HG02798 (cell line): ENCODE measurements at regions not wholly inside any gene's neighbourhood (a gene's known extent, or its start where the extent isn't known, plus 50 kb on each side); places are given as distances from the start of the nearest gene placed in this dataset.
"Not testable (repeated sequence)": the region's sequence is repeated elsewhere in the genome, so short reads cannot be mapped to it uniquely, and the experiment has no call there.

Experiments
- ATAC-seq: cut with Tn5 transposase; IDR thresholded peaks from one replicate; pipeline ENCODE4 v1.9.1; 2021; ENCODE audit warnings: mild to moderate bottlenecking; ENCODE audit not compliant: unreplicated experiment, poor library complexity

DNA sequence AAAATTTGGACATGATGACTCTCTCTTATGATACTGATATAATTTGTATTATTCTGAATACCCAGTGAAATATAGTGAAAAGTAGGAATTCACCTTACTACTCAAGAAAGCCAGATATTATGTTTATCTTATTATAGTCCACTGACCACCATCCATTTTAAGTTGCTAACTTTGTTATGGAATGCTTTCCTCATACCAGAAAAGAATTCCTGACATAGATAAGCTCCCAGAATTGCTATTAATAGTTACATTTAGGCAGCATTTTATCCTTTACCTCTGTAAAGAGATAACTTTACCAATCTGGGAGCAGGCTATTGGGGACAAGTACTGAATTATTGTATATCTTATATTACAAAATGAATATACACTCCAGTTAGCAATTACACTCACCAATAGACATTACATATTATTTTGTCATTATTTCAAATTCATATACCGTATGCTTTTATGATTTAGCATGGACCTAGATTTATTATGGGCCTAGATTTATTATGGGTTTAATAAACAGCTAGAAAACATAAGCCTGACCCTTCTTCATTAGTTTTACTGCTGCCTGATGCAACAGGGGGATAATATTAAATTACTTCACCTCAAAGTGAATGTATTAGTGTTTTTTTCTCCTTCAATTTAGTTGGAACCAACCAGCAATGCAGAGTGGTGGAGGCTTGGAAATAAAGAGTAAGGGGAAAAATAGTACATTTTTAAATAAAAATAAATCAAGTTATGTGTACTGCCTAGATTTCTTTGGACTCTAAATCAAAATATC, 1886.1 kb downstream of the PCDH9 start:
- ATAC-seq, result no peak

DNA sequence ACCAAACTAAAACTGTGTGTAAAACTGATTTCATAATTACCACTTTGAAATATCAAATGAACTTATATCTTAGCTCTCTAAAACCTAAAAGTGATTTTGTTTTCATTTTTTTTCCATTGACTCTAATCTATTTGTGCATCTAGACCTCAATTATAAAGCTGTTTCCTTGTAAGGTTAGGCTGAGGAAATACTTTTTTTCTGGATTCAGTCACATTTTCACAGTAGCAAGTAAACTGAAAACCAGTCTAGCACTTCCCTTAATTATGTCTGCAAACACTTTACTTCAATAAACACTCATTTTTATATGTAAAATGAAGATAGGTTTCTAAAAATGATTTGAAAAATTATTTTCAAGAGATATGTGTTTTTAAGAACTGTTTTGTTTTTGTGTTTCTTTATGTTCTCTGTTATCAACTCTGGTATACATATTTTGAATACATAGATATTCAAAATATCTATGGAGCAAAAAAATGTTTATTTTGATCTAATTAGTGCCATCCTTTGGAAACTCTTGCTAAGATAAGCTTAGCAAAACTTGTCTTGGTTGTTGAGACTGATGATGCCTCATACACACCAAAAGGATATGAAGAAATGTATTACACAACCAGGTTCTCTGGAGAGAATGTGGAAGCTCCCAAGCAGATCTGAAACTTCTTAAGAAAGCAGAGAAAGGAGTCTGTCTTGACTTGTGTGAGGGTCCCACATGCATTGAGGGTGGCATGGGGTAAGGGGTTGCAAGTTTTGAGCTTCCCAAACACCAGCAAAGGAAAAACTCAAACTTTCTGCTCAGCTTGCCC, 1887.4 kb downstream of the PCDH9 start:
- no peak for ATAC-seq

DNA sequence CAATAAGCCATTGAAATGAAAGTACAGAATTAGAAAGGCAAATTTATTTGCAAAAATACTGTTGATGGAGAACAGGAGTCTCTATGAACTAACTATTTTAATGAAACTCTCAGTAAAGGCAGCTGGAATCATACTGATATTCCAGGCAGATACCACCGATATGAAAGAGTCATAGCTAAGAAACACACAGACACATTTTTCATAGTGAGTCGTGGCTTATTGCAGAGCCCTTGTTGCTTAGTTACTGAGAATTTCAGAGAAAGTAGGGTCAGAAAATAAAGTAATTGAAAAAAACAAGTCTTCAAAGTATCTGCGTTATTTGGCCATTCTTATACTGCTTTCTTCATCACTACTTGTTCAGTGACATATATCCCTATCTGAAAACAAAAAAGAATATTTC, 1890.9 kb downstream of the PCDH9 start:
- no peak for ATAC-seq

DNA sequence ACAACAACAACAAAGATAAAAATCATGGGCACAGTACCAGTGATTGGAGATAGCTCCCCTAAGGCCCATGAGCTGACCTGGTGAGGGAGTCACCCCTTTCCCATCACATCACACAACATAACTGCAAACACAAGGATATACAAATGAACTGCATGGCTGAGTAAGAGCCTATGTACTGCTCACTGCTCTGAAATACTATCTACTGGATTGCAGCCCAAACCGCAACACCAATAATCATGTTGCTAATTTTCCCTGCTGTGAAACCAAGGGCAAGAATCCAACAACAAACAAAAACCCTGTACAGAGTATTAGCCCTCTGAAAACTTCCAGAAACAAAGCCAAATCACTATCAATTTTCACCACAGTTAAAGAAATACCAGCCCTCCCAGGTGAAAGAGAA, 1893.2 kb downstream of the PCDH9 start:
- no peak for ATAC-seq

DNA sequence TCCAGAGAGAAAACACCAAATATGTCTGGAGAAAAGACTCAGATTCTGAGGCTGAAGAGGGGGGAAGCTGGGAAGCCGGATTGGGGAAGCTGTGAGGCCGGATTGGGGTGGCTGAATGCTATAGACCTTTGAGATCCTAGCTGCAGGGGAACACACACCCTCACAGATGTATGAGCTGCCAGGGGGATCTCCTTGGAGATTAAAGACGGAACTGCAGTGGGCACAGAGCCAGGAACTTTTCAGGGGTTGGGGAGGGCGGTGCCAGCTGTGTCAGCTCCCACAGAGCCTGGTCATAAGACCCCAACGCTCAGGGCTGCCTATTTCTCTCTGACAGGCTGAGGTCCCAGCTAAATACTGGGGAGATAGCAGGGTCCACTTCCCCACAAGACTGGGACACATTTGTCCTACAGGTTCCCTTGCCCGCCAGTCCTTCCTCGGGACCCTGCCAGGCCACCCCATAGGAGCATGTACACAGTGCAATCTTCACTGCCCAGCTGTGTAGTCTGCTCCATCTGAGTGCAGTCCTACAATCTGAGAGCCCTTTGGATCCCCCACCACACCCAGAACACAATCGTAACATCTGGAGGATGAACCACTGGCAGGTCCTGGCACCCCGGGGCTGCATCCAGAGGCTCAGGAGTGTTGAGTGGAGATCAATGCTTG, 1893.9 kb downstream of the PCDH9 start:
- ATAC-seq, result no peak

DNA sequence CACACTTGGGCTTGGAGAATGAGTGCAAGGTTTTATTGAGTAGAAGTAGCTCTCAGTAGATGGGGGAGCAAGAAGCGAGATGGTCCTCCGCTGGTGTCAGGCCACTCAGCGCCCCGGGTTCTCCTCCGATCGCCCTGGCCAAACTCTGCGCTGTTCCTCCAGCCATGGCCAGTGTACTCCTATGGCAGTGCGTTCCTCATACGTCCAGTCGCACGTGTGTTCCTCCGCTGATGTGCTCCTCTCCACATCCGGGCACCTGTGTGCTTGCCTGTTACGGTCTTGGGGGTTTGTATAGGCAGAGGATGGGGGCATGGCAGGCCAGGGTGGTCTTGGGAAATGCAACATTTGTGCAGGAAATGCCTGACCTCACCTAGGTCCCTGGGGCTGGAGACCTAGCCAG, 1899.4 kb downstream of the PCDH9 start:
- ATAC-seq, result no peak

DNA sequence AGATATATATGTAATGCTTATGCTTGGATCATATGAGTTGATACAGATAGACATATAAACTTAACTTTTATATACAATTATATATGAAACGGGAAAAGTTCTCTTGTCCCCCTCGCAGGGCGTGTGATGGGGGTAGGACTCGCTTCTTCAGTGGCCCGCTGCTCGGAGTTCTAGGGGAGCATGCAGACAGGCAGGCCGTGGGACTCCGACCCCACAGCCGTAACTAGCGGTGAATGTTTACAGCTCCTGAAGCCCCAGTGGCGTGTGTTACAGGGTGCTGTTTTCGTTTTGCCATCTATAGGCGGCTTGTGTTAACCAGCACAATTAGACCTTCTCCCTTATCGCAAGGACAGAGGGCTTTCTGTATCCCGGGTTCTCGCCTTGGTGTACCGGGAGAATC, 1899.8 kb downstream of the PCDH9 start:
- no peak for ATAC-seq

DNA sequence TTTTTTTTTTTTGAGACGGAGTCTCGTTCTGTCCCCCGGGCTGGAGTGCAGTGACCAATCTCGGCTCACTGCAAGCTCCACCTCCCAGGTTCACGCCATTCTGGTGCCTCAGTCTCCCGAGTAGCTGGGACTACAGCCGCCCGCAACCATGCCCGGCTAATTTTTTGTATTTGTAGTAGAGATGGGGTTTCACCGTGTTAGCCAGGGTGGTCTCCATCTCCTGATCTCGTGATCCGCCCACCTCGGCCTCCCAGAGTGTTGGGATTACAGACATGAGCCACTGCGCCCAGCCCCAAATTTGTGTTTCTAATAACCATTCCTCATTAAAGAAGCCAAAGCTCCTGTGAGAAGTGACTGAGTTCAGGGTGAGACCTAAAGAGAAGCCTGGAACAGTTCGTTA, 1906.9 kb downstream of the PCDH9 start:
- ATAC-seq, result not testable (repeated sequence)

DNA sequence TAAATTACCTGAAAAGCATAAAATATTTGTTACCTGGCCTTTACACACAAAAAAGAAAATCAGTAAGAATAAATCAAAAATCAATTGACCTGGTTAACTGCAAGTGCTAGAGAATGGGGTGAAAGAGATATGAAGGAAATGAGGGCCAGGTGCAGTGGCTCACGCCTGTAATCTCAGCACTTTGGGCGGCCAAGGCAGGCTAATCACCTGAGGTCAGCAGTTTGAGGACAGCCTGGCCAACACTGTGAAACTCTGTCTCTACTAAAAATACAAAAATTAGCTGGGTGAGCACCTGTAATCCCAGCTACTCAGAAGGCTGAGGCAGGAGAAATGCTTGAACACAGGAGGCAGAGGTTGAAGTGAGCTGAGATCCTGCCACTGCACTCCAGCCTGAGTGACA, 1908.7 kb downstream of the PCDH9 start:
- ATAC-seq, result not testable (repeated sequence)

DNA sequence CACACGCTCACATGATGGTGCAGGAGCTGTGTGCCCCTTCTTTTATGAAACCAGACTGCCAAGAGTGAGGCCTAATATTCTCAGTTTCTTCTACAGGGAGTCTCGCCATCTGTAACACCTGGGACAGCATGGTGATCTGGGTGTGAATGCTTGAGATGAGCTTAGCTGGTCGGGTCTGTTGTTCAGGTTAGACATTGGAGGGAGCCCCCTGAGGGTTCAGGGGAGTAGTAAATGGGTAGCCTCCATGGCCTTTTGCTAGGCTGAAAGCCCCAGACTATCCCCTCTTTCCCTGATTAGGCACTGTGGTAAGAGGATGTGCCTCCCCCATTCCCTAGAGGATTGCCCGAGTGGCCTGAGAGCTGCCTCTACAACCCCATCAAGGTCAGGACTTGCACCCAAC, 1916.1 kb downstream of the PCDH9 start:
- ATAC-seq, result no peak

DNA sequence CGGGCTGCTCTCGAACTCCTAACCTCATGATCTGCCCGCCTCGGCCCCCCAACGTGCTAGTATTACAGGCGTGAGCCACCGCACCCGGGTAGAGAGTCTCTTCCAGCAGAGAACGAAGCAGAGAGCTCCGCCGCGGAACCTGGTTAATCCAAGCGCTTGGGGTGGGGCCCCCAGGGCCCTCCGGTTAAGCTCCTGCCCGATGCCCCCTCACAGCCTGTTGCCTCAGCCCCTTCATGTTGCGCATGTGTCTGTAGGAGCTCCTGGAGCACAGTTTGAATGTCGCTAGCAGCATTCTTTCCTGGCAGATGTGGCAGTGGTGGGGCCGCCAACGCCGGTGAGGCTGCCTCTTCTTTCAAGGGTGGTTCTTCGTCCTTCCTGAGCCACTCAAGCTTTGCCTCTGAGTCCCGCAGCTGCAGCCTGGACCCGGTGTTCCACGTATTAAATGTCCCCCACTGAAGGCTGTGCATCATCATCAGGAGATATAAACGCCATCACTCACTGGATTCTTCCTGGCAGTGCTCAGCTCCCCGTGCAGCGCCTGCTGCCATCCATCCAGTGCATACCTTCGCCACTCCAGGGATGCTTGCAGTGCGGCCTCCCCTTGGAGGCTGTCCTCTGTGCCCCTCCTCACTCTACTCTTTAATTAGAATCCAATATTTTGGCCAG, 1919.3 kb downstream of the PCDH9 start:
- ATAC-seq, result no peak

DNA sequence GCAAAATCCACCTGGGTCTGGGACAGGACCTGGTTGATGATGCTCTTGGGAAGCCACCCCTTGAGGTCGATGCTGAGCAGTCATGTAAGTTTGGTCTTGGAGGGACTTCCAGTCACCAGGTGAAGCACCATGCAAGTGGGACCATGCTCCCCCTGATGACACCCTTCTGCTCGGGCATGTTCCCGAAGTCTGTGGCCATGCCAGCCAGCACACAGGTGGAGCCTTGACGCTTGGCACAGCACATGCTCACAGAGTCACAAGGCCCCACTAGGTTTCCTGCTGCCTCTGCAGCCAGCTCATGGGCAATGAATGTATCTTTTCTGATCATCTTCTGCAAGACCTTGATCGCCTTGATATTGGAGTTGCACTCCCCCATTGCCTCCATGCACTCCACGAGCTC, 1920.2 kb downstream of the PCDH9 start:
- no peak for ATAC-seq

DNA sequence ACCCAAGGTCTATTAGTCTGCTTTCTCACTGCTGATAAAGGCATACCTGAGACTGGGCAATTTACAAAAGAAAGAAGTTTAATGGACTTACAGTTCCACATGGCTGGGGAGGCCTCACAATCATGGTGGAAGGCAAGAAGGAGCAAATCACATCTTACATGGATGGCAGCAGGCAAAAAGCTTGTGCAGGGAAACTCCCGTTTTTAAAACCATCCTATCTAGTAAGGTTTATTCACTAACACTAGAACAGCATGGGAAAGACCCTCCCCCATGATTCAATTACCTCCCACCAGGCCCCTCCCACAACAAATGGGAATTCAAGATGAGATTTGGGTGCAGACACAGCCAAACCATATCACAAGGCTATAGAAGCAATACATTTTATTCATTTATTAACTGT, 1921.4 kb downstream of the PCDH9 start:
- not testable (repeated sequence) for ATAC-seq

DNA sequence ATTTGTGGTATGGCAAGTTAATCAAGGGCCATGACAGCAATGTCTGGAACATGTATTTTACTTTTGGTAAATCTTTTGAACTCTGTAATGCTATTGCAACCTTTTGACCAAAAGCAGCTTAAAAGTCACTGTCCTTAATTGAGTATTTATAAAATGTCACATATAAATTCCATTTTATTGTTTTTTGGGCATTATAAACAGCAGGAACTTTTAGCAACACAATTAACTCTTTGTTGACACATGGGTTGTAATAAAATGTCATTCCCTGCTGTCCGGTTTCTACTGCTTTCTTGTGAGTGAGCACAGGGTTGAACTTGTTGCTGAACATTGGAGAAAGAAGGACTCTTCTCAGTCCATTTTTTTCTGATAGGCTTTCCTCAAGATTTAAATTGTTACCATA, 1923.1 kb downstream of the PCDH9 start:
- ATAC-seq, result no peak

DNA sequence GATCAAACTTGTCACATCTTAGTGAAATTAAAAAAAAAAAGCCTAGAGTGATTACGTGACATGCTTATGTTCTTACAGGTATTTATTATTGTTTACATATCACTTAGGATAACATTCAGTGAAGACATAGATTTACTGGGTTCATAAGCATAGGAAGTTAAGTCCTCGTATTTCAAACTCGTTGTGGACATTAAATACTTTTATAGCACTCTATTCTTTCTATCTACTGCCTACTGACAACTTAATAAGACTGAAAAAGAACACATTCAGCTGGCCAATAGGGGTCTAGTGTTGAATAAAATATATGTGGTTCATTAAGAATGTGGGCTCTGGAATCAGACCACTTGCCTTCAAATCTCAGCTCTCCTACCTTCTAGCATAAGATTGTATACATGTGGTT, 1927.4 kb downstream of the PCDH9 start:
- ATAC-seq, result no peak

DNA sequence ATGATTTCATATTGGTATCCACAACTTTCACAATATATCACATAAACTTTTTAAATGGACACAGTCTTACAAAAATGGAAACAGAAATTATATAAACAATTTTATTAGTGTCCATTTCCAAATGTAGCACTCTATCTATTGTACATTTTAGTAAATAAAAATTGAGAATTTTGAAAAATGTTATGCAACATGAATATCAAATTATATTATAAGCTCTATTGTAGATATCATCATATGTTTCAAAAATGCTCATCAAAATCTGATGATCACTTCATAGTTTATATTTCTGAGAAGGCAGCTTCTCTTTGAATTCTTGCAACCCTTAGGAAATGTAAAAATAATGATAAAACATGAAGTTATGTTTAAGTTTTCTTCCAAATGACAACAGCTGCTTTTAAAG, 1928.6 kb downstream of the PCDH9 start:
- ATAC-seq, result no peak

DNA sequence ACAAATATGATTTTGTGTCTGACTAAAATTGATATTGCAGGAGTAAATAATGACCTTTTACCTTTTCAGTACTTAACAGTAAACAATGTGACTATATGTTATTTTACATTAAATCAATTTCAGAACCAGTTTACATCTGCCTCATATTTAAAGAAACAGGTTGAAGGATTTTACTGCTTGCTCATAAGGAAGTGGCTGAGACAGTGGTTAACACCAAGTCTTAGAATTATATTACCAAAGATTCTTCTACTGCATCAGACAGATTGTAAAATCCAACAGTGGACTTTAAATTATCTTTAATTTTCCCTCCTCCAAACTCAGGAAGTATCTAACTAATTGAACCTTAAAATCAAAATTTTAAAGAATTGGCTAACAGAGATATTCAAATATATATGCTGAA, 1929.9 kb downstream of the PCDH9 start:
- ATAC-seq, result no peak

DNA sequence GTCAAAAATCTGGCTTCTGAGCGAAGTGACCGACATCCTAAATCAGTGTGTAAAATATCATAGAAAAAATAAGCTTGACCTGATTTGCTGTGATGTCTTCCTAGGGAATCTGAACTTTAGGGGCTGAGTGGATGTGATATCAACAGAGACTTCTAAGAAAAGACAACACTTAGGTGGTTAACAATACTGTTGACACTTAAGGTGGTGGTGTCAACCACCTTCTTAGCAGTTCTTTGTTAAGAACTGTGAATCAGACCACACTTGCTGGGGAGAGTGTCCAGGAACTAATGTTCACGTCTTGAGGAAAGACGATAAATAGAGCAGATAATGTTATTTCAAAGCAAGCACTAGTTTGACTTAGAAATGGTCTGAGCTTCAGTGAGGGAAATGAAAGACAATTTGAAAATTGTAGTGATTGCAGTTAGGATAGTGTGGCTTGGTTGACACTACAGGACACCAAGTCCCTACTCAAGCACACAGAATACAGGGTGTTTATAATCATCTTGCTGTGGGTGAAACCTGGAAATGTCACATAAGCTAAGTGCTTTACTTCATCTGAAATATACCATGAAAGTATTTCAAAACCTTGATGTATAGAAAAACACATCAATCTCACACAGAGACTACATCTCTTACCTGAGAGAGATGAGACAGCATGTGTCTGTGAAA, 1936.5 kb downstream of the PCDH9 start:
- ATAC-seq, result no peak

DNA sequence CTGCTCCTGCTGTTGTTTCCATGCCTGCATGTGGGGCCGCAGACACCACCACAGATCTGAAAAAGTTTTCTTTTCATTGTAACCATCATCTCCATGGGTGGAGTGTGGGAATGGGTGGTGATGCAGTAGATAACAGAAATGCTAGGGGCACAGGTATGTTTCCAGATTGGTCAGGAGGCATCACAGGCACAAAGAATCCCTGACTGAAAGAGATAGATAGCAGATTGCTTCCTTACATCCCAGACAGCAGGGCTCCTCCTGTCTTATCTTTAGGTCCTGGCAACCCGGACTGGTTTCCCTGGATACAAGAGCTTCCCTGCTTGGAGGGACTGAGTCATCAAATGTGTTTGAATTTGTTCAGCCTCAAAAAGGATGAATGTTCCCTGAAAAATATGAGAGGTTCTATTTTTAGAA, 1937.6 kb downstream of the PCDH9 start:
- no peak for ATAC-seq

DNA sequence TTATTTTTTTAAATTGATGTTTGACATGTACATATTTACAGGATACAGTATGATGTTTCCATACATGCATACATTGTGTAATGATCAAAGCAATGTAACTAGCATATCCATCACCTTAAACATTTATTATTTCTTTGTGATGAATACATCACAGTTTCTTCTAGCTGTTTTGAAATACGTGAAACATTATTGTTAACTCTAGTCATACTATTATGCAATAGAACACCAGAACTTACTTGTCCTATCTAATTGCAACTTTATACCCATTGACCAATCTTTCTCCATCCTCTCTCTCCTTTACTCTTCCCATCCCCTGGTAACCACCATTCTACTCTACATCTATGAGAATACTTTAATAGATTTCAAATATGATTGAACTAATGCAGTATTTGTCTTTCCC, 1942.7 kb downstream of the PCDH9 start:
- ATAC-seq, result no peak
